Right cardiac atrium (tissue), 5 donors: ENCODE measurements at regions not wholly inside any gene's neighbourhood (a gene's known extent, or its start where the extent isn't known, plus 50 kb on each side); places are given as distances from the start of the nearest gene placed in this dataset.

ENCODE experiments used
- ATAC-seq, 2 donors: fragments of 200-7000 bp; cut with Tn5 transposase; one replicate each; pipeline versions ENCODE4 v1.8.0 to v1.9.1; 2020; ENCODE audit warnings: moderate library complexity in 2 of 2, mild to moderate bottlenecking in 1 of 2
- DNase-seq, 3 donors: peaks; one replicate each; pipeline ENCODE4 v3.0.0-alpha.2; 2020
- H3K27ac ChIP-seq: one replicate; pipeline ENCODE4 v1.5.1; 2013; ENCODE audit warnings: mild to moderate bottlenecking, low read length, control low read depth, moderate library complexity
- H3K27me3 ChIP-seq: one replicate; pipeline ENCODE4 v1.6.1; 2013; ENCODE audit not compliant: control insufficient read depth, insufficient read depth
- H3K4me1 ChIP-seq: one replicate; pipeline ENCODE4 v1.6.1; 2013; ENCODE audit warnings: low read length; ENCODE audit not compliant: control insufficient read depth, insufficient read depth
- H3K4me3 ChIP-seq: one replicate; pipeline ENCODE4 v1.5.1; 2013; ENCODE audit warnings: low read length, control low read depth
- H3K9me3 ChIP-seq: one replicate; pipeline ENCODE4 v1.6.1; 2013; ENCODE audit warnings: low read length; ENCODE audit not compliant: control insufficient read depth
- WGBS: extraction: QIAGEN DNeasy Blood & Tissue Kit; methylation state at CpG from one replicate; pipeline ENCODE4 v1.1.7; 2013; 5-methylcytosine and 5-hydroxymethylcytosine counted together
- intact Hi-C, 4 donors: fragments of 100-400 bp; cut with DNase I; formaldehyde crosslinking; loops; one replicate each; pipeline versions ENCODE4 v1.11.0 to v1.14.0; 2022 to 2023
- donor health status: healthy with polysubstance abuse.
- donor health status: DM: no; HTN: yes; CAD: no.
- donor health status: DM: no; HTN: no; CAD: no.
- donor health status: DM: no; HTN: yes; CAD: no; lungs with severe emphysema.
- donor health status: DM: yes; HTN: yes; CAD: no.

DNA sequence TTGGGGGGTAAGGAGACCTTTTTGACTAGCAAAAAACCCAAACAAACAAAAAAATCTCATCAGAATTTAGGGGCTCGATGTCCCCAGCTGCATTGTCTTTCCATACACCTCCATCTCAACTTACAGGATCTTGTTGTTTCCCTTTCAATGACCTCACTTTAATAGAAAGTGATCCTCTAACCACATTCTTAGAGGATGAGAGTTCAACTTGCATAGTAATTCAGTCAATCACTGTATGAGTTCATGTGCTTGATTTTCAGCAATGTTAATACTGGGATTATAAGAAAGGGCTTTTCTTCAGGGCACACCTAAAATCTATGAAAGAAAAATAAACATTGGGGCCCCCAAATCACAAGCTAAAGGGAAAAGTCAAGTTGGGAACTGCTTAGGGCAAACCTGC is 1512.0 kb downstream of the SLITRK1 start:
- 63% methylated on average over 1 of the region's 1 CpG for WGBS
- no peak overlapping the region for H3K4me3 ChIP-seq
- ATAC-seq (no peak), DNase-seq (no peak)
- H3K9me3 ChIP-seq = no peaks in the 10 kb centered on the region
- H3K4me1 ChIP-seq = no peaks in the 10 kb centered on the region
- no peak overlapping the region for H3K27ac ChIP-seq
- H3K27me3 ChIP-seq = no peaks in the 10 kb centered on the region
- intact Hi-C loops = no loop called here

- no peak overlapping the region for H3K27ac ChIP-seq
- H3K4me3 ChIP-seq = no peak overlapping the region
- H3K27me3 ChIP-seq = no peaks in the 10 kb centered on the region
- DNase-seq (no peak), ATAC-seq (no peak)
- H3K9me3 ChIP-seq = no peaks in the 10 kb centered on the region
- H3K4me1 ChIP-seq = no peaks in the 10 kb centered on the region
- intact Hi-C loops = no loop called here
Measured at GRCh38 chr13:82364525-82364924, 1517.7 kb downstream of the SLITRK1 start.

GRCh38 chr13:82358284-82358683 is 1524.0 kb downstream of the SLITRK1 start:
- ATAC-seq (no peak), DNase-seq (no peak)
- no peaks in the 10 kb centered on the region for H3K27me3 ChIP-seq
- no peak overlapping the region for H3K4me3 ChIP-seq
- H3K4me1 ChIP-seq = no peaks in the 10 kb centered on the region
- intact Hi-C loops = no loop called here
- no peaks in the 10 kb centered on the region for H3K9me3 ChIP-seq
- 57% methylated on average over 1 of the region's 1 CpG for WGBS
- H3K27ac ChIP-seq = no peak overlapping the region

DNA sequence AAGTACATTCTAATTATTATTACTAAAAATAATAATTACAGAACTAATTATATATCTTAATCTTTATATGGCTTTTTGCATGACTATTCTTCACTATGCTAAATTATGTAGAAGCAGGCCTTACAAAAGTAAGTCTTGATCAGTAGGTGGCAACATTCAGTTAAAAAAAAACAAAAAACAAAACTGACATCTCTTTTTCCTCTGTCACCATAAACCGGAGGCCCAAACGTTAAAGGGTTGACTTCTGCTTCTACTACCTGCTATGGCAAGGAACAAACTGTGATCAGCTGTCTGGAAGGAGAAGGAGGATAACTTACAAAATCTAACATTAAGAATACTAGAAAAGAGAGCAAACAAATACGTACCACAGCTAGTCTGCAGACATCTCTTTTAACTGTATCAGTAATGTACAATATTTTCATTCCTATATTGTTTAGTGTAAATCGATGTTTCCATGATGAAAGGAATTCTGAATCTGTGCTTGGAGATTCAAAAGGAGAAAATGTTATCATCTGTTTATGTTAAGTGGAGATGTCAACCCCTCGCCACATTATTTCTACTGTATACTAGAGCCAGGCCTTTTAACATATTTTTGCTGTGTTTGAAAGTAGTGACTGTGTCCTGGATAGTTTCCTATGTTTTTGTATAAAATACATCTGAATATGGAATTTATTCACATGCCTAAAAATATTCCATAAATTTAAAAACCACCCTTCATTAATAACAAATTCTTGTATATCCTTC is 1525.4 kb downstream of the SLITRK1 start:
- Histone ChIP-seq H3K27me3 (no peaks in the 10 kb centered on the region), H3K27ac (no peak overlapping the region), H3K4me1 (no peaks in the 10 kb centered on the region), H3K9me3 (no peaks in the 10 kb centered on the region), H3K4me3 (no peak overlapping the region)
- no peak for ATAC-seq
- 43% methylated on average over 5 of the region's 5 CpGs for WGBS
- intact Hi-C loops = no loop called here
- DNase-seq = no peak

DNA sequence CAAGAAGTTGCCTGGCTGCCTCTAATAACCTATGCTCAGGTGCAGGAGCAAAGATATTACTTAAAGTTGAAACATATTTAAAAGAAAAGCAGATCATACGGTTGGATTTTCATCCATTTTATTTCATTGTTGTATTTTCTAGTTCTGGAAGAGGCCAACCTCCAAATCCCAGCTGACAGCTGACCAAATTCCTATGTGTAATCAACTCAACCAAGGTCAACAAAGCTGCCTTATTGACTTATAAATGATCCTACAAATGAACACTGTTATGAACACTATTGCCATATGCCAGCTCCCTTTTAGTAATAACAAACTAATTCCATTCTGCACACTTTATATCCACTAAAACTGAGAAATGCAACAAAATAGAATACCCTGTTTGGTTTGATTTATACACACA is 1537.4 kb downstream of the SLITRK1 start:
- Histone ChIP-seq H3K4me3 (no peak overlapping the region), H3K27me3 (no peaks in the 10 kb centered on the region), H3K4me1 (no peaks in the 10 kb centered on the region), H3K27ac (no peak overlapping the region), H3K9me3 (no peaks in the 10 kb centered on the region)
- DNase-seq = no peak
- 84% methylated on average over 1 of the region's 1 CpG for whole genome bisulfite sequencing
- intact Hi-C loops = no loop called here
- no peak for ATAC-seq

GRCh38 chr13:82341116-82341515 is 1541.2 kb downstream of the SLITRK1 start:
- WGBS = 86% methylated on average over 1 of the region's 1 CpG
- no peak overlapping the region for H3K27ac ChIP-seq
- ATAC-seq (no peak), DNase-seq (no peak)
- no peak overlapping the region for H3K4me3 ChIP-seq
- intact Hi-C loops = no loop called here
- H3K4me1 ChIP-seq = no peaks in the 10 kb centered on the region
- H3K27me3 ChIP-seq = no peaks in the 10 kb centered on the region
- peaks cover 2% of the 10 kb centered on the region for H3K9me3 ChIP-seq

GRCh38 chr13:82330499-82330898 is 1551.8 kb downstream of the SLITRK1 start:
- ATAC-seq (no peak), DNase-seq (no peak)
- Histone ChIP-seq H3K27ac (no peak overlapping the region), H3K27me3 (no peaks in the 10 kb centered on the region), H3K4me3 (no peak overlapping the region), H3K9me3 (no peaks in the 10 kb centered on the region), H3K4me1 (no peaks in the 10 kb centered on the region)
- WGBS = 49% methylated on average over 5 of the region's 5 CpGs
- intact Hi-C loops = no loop called here

GRCh38 chr13:82323101-82323500 is 1559.2 kb downstream of the SLITRK1 start:
- DNase-seq (no peak), ATAC-seq (no peak)
- H3K4me1 ChIP-seq = no peaks in the 10 kb centered on the region
- H3K27me3 ChIP-seq = no peaks in the 10 kb centered on the region
- no peaks in the 10 kb centered on the region for H3K9me3 ChIP-seq
- no peak overlapping the region for H3K4me3 ChIP-seq
- intact Hi-C loops = no loop called here
- no peak overlapping the region for H3K27ac ChIP-seq
- WGBS = 92% methylated on average over 5 of the region's 5 CpGs

GRCh38 chr13:82305588-82305987 is 1576.7 kb downstream of the SLITRK1 start:
- H3K27ac ChIP-seq = no peak overlapping the region
- H3K4me3 ChIP-seq = no peak overlapping the region
- 74% methylated on average over 1 of the region's 1 CpG for WGBS
- H3K27me3 ChIP-seq = no peaks in the 10 kb centered on the region
- intact Hi-C loops = no loop called here
- no peaks in the 10 kb centered on the region for H3K9me3 ChIP-seq
- ATAC-seq = no peak
- no peak for DNase-seq
- H3K4me1 ChIP-seq = no peaks in the 10 kb centered on the region

DNA sequence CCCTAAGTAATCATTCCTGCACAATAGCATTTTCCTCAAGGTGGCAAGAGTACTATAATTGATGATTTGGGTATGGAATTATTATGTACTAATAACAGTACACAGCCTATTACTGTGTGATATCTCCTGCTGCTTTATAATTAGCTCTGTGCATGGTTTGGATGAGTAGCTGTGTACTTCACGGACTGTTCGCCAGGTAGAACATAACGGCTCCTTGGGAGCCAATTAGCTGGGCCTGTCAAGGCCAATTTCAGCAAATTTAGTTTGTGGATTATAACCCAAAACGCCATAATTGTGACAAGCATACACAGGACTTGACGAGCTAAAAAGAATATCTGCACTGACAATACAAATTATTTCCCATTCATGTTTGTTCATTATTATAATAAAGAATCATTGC is 1584.2 kb downstream of the SLITRK1 start:
- ATAC-seq (no peak), DNase-seq (no peak)
- Histone ChIP-seq H3K27me3 (no peaks in the 10 kb centered on the region), H3K9me3 (no peaks in the 10 kb centered on the region), H3K27ac (no peak overlapping the region), H3K4me3 (no peak overlapping the region), H3K4me1 (no peaks in the 10 kb centered on the region)
- intact Hi-C loops = no loop called here
- 86% methylated on average over 5 of the region's 5 CpGs for WGBS

- no peak overlapping the region for H3K27ac ChIP-seq
- intact Hi-C loops = no loop called here
- WGBS = 87% methylated on average over 6 of the region's 6 CpGs
Measured at GRCh38 chr13:82294226-82294625, 1588.0 kb downstream of the SLITRK1 start.

DNA sequence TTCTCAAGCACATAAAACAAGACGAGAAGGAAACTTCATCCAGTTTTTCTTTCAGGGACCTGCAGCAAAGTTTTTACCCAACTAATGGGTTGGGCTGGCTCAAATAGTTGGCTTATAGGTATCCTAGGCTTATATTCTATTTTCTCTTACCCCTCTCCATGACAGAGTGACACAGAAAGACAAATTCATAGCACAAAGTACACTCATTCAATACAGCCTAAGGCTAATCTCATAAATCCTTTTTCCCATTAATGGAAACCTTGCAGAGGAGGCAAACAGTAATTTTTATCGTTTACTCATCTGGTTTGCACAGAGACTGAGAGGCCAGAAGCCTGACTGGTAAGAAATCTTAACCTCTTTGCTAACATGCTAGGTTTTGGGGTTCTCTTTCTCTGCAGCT is 1589.9 kb downstream of the SLITRK1 start:
- H3K27ac ChIP-seq = no peak overlapping the region
- H3K4me3 ChIP-seq = no peak overlapping the region
- DNase-seq (no peak), ATAC-seq (no peak)
- intact Hi-C loops = no loop called here
- 79% methylated on average over 2 of the region's 2 CpGs for WGBS
- no peaks in the 10 kb centered on the region for H3K9me3 ChIP-seq
- no peaks in the 10 kb centered on the region for H3K27me3 ChIP-seq
- no peaks in the 10 kb centered on the region for H3K4me1 ChIP-seq

More at GRCh38 chr13:82294226-82294625, 1588.0 kb downstream of the SLITRK1 start:
- H3K27me3 ChIP-seq = no peaks in the 10 kb centered on the region
- H3K4me3 ChIP-seq = no peak overlapping the region
- no peaks in the 10 kb centered on the region for H3K9me3 ChIP-seq
- H3K4me1 ChIP-seq = no peaks in the 10 kb centered on the region
- no peak for DNase-seq
- ATAC-seq = no peak
